COLO829 (cell line): ENCODE measurements at regions not wholly inside any gene's neighbourhood (a gene's known extent, or its start where the extent isn't known, plus 50 kb on each side); places are given as distances from the start of the nearest gene placed in this dataset.

Experiments used
- DNase-seq: peaks from one replicate; pipeline ENCODE4 v3.0.0; 2012; ENCODE audit warnings: low spot score

DNA sequence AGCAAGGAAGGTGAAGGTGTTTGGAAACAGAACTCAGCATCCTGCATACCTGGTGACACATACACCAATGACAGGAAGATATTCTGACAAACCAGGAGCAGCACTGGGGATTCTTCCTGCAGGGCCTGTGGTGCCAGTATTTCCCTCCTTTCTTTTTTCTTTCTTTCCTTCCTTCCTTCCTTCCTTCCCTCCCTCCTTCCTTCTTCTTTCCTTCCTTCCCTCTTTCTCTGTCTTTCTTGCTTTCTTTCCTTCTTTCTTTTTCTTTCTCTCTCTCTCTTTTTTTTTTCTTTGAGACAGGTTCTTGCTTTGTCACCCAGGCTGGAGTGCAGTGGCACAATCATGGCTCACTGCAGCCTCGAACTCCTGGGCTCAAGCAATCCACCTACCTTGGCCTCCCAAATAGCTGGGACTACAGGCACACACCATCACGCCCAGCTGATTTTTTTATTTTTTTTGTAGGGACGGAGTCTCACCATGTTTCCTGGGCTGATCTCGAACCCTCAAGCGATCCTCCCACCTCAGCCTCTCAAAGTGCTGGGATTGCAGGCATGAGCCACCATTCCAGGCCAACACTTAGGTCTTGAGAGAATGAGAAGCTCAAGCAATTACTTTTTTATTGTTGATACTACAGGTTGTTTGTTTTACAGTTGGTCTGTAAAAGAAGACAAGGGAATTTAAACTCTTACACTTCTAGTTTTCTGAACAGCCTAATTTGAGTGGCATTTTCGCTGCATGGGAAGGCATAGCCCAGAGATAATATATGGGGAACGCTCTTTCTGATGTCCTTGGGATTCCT, 54.7 kb upstream of the GATA6 start:
- DNase-seq = no peak

DNA sequence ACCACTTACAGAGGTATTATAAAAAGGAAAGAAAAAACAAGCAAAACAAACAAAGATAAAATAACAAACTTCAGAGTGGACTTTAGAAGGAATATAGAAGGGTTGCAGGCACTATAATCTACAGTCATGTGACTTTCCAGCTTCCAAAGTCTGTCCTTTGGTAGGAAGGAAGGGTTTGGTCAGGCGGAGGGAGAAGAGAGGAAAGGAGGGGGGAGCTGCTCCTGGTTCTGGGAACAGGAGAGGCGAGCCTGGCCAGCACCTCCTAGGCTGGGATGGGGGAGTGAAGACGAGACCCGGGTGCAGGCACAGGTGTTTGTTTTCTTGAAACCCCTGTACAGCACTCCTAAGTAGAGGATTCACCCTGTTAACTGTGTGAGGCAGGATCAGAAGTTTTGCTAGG, 53.8 kb upstream of the GATA6 start:
- no peak for DNase-seq
